Kasumi-1 (cell line): ENCODE measurements at regions not wholly inside any gene's neighbourhood (a gene's known extent, or its start where the extent isn't known, plus 50 kb on each side); places are given as distances from the start of the nearest gene placed in this dataset.
"Not testable (repeated sequence)": the region's sequence is repeated elsewhere in the genome, so short reads cannot be mapped to it uniquely, and the experiment has no call there.

Experiments used
- DNase-seq, 2 experiments: peaks; one replicate each; lab custom pipeline; 2025; lab: John Stamatoyannopoulos, UW

- peak; percentile 53 to 56 for DNase-seq
Observed at GRCh38 chr4:23956601-23957364, 66.9 kb upstream of the PPARGC1A start.

- peak in 1 of 2 experiments; percentile 32 for DNase-seq
Observed at GRCh38 chr4:23952258-23952657, 62.4 kb upstream of the PPARGC1A start.

- DNase-seq: no peak
Observed at GRCh38 chr4:23947826-23948225, 58.0 kb upstream of the PPARGC1A start.

DNA sequence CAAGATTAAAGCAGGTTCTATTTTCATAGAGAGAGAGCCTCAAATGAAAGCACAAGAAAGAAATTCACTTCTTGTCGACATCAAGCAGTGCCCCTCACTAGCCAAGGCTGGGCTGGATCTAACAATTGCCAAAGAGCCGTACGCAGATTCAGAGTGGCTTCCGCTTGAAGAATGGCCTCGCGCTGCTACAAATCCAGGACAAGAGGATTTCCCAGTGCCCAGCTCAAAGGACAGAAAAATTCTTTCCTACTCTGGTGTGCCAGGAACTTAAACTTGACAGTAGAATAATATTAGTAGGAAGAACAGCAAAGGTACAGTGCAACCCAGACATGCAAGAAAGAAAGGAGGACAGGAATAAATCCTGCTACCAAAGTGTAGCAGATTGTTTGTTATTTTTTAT lies 56.5 kb upstream of the PPARGC1A start:
- no peak for DNase-seq

DNA sequence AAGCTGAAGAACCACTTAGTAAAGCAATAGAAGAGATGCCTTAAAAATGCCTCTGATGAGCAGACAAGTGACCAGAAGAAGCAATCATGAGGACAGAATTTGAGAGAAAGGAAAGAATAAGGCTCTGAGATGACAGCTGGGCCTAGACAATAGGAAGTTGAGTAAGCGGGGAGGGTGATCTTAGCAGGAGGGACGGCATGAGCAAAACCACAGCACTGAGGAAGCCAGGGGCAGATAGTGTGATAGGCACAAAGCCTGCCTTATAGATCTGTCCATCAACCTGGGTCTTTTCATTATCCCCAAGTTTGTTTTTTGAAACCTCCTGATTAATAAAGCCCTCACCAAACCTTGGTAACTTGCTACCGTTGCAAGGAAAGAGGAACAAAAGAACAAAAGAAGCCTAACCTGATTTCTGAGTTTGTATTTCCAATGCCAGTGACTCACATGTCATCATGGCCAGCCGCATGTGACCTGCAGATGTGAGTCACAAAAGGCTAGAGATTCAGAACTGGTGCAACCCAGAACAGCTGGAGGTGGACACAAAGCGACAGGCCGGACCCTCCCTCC lies 55.7 kb upstream of the PPARGC1A start:
- peak; percentile 96 to 99 for DNase-seq

GRCh38 chr4:23944556-23944955 lies 54.7 kb upstream of the PPARGC1A start:
- DNase-seq: not testable (repeated sequence)

- DNase-seq: no peak
Observed at GRCh38 chr4:23943478-23943877, 53.6 kb upstream of the PPARGC1A start.

- no peak for DNase-seq
Observed at GRCh38 chr4:23942471-23942870, 52.6 kb upstream of the PPARGC1A start.
